Mesendoderm (in vitro differentiated cells): ENCODE measurements at regions not wholly inside any gene's neighbourhood (a gene's known extent, or its start where the extent isn't known, plus 50 kb on each side); places are given as distances from the start of the nearest gene placed in this dataset. TPM values are rescaled to one million over a fixed set of nuclear protein-coding genes. Genes with fewer than 3 reads are reported as not detected.

ENCODE experiments used
- small RNA-seq: library from polyadenylated mRNA; stranded (forward); fragments of <200 nt; extraction: miRNeasy Mini kit (QIAGEN cat#:217004); gene quantifications from one replicate; pipeline ENCODE3, GENCODE V24; 2013; ENCODE audit not compliant: insufficient read depth

Small RNA genes lying in the stretch of these regions (small RNA-seq; reads per million reads assigned to genes)
- gene RN7SL499P, result not detected
